Islet precursor cell (in vitro differentiated cells): ENCODE measurements at regions not wholly inside any gene's neighbourhood (a gene's known extent, or its start where the extent isn't known, plus 50 kb on each side); places are given as distances from the start of the nearest gene placed in this dataset.
"Not testable (repeated sequence)": the region's sequence is repeated elsewhere in the genome, so short reads cannot be mapped to it uniquely, and the experiment has no call there.

Experiments
- DNase-seq: peaks from one replicate; pipeline ENCODE4 v3.0.0-alpha.2; 2018

DNA sequence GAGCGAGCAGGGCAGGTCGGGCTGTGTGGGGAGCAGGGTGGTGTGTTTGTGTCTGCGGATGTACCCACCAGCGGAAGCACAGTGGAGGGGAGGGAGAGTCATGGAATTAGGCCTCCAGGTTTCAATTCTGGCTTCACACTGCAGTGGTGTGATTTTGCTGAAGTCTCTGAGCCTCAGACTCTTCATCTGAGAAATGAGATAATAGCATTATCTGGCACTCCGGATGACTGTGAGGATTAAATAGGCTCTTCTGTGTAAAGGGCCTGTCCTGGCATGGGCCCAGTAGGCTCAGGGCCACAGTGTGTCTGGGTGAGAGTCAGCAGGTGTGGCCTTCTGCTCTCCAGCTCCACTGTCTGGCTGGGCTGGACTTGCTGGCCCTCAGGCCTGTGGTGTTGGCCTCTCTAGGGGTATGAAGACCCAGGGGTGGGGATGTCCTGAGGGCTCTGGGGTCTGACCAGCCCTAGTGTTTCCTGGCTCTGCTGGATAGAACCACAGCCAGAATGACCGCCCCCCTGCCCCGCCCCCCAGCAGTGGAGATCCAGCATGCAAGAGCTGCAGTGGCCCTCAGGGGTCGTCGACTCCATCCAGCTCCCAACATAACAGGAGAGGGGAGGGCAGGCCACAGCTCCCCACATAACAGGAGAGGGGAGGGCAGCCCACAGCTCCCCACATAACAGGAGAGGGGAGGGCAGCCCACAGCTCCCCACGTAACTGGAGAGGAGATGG lies 178.6 kb downstream of the RPS24 start:
- DNase-seq = no peak

DNA sequence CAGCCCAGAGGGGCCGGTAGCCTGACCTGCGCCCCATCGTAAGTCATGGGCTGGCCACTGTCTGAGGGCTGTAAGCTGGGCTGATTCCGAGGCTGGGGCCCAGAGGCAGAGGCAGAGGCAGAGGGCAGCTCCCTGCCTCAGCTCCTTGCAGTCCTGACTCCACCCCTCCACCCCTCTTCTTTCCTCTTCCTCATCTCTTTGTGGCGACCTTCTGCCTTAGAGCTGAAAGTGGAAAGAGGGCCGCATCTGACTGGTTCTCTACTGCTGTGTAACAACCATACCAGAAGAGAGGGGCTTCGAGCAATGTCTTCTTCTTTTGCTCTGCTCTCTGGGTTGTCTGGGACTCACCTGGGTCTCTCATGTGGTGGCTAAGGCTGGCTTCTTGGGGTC lies 179.1 kb downstream of the RPS24 start:
- no peak for DNase-seq

DNA sequence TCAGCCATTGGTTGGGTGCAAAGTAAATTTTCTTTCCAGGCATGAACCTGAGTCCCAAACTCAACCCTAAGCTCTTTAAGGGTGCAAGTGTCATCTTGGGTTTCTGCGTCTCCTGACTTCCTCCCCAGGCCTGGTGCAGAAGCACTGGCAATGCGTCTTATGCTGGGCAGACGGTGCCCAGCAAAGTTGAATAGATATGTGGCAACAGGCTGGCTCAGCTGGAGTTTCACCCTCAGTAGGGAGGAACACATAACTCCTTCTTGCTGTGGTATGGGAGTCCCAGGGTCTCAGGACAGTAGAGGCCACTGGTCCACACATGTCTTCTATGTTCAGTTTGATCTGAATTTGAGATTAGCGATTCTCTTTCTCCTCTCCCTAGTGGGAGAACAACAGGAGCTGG lies 181.3 kb downstream of the RPS24 start:
- DNase-seq = no peak

DNA sequence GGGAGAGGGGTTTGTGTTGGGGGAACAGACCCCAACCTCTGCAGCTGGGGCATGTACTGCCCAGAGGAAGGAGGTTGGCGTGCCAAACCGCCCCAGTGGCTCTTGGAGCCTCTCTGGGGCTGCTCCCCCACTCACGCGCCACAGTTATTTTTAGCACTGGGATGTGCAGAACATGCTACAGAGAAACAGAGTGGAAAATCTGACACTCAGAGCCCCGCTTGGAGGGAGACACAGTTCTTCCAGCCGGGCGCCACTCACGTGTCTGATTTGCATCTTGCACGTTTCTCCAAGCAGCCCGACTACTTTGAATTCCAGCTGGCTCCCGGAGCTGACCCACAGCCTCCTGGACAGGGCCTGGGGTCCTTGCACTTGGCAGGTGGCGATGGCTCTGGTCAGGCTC lies 182.0 kb downstream of the RPS24 start:
- no peak for DNase-seq

DNA sequence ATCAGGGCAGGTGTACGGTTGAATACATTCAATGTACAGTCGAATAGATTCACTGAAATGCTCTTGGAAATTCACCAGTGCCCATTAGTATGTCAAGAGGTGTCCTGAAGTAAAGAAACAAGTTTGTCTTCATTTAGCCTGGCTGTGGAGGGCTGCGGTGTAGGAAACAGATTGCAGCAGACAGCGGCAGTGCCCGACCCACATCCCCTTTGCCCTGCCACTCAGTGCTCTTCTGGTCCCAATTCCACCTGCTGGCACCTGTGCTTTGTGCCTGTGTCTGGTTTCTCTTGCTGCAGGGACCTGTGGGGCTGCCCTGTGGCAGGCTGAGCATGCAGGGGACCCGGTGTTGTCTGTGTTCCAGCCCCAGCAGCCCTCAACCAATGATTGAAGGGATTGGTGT lies 183.7 kb downstream of the RPS24 start:
- no peak for DNase-seq

DNA sequence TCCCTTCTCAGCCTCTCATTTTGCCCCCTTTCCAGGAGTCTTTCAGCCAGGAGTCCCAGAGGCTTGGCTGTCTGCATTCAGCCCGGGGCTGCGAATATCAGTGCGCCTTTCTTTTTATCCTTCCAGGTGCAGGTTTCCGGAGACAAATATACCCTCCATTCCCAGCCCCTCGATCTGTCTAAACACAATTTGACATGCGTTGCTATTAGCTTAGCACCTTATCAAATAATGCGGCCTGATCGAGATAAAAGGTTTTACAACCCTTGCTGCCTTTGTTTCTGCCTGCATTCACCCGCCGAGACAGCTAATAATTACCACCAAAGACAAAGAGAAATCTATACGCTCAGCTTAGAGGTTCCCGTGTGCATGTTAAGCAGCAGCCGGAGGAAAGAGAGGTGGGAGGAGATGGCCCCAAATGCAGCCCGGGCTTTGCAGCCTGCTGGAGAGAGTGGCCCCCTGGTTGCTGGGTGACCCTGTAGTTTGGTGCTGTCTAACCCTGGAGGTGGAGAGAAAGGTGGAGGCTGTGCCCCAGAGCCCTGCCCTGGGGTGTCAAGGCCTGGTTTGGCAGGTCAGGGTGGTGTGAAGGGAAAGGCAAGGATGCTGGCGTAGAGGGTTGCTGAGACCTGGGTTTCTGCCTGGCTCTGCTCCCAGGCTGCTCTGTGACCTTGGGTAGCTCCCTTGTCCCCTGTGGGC lies 185.3 kb downstream of the RPS24 start:
- DNase-seq = no peak

- not testable (repeated sequence) for DNase-seq
Observed at GRCh38 chr10:78219568-78219967, 185.9 kb downstream of the RPS24 start.

- no peak for DNase-seq
Observed at GRCh38 chr10:78220781-78221180, 187.1 kb downstream of the RPS24 start.

- DNase-seq = no peak
Observed at GRCh38 chr10:78222096-78222790, 188.6 kb downstream of the RPS24 start.

GRCh38 chr10:78223088-78223487 lies 189.4 kb downstream of the RPS24 start:
- DNase-seq = no peak

DNA sequence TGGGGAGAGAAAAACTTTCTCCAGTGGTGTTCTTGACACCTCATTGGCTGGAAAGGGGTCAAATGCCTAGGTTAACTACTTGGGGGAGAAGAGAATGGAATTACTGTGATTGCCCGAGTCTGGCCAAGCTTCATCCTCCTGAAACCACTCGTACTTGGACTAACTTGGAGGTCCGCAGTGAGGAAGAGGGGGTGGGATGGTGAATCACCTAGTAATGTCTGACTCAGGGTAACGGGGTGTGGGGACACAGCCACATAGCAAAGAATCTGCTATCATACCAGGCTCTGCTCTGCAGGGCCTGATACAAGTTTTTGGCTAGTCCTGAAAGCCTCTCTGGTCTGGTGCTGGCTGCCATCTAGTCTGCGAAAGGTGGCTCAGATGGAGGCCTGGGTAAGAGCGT lies 190.9 kb downstream of the RPS24 start:
- DNase-seq = no peak

GRCh38 chr10:78225594-78225993 lies 191.9 kb downstream of the RPS24 start:
- no peak for DNase-seq

GRCh38 chr10:78229489-78229888 lies 195.8 kb downstream of the RPS24 start:
- no peak for DNase-seq

- no peak for DNase-seq
Observed at GRCh38 chr10:78229950-78230675, 196.4 kb downstream of the RPS24 start.

DNA sequence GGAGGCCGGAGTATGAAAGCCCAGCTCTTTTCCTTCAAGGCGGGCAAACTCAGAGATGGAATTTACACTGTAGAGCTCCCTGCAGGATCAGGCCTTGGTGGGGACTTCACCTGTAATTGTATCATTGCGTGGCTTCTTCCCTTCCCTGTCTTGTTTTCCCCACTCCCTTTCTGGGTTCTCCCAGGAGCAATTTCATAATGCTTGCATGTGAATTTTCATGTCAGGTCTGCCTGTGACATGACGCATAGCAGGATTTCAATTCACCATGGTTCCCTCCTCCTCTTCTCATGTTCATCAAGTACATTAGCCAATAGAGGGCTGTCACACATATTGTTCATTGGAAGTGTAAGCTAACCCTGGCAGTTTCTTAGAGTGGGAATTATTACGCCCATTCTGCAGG lies 197.7 kb downstream of the RPS24 start:
- DNase-seq = no peak

GRCh38 chr10:78231939-78232338 lies 198.3 kb downstream of the RPS24 start:
- no peak for DNase-seq

- DNase-seq = no peak
Observed at GRCh38 chr10:78236416-78237015, 202.9 kb downstream of the RPS24 start.

DNA sequence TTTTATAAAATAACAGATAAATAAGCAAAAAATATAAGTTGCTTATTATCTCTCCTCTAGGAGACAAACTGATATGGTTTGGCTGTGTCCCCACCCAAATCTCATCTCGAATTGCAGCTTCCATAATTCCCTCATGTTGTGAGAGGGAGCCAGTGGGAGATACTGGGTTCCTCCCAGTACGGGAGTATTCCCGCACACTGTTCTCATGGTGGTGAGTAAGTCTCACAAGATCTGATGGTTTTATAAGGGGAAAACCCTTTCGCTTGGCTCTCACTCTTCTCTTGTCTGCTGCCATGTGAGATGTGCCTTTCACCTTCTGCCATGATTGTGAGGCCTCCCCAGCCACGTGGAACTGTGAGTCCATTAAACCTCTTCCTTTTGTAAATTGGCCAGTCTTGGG lies 204.3 kb downstream of the RPS24 start:
- not testable (repeated sequence) for DNase-seq

- no peak for DNase-seq
Observed at GRCh38 chr10:78247266-78247665, 213.6 kb downstream of the RPS24 start.

GRCh38 chr10:78247821-78248220 lies 214.2 kb downstream of the RPS24 start:
- DNase-seq = no peak

DNA sequence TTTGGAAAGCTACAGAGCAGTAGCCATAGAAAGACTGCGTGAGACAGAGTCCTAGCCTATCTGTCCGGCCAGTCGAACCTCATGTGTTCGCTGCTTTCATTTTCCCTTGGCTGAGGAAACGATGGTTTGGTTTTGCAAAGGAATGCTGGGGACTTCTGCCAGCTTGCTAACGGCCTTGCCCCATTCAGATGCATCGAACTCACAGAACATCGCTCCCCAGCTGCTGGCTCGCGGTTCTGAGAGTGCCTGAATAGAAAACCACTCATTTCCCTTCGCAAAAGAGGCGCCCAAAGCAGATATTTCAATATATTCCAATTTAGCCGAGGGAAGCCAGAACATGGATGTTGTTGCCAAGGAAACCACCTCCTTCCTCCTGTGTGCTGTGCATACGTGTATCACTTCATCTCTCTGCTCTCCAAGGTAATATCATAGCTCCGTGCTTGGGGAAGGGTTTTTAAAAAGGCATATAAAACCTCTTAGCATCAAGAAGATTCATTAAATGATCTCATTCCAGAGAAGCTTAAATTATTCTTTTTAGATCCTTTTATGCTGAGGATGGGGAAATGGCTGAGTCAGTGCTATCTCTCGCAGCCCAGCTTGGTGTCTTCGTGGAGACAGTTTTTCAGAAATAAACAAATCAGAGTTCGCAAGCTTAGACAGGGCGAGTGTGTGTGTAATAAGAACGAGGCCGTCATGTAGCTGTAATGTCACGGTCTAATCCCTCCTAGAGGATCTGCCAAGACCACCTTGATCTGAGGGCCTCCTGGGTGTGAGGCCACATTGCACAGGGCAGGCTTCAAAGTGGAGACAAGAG lies 215.2 kb downstream of the RPS24 start:
- no peak for DNase-seq

DNA sequence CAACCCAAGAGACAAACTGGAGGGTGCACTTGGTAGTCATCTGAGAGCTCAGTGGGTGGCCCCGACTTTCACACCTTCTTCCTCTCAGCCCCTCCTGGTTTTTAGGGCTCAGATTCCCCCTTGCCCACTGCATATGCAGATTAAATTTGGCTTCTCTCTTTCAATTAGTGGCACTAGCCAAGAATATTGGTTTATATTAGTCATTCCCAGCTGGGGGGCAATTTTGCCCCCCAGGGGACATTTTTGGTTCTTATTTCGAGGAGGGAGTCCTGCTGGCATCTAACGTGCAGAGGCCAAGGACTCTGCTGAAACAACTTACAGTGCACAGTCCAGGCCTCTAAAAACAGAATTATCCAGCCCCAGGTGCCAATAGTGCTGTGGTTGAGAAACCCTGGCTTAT lies 216.0 kb downstream of the RPS24 start:
- no peak for DNase-seq
